GM19463 (cell line): ENCODE measurements at regions not wholly inside any gene's neighbourhood (a gene's known extent, or its start where the extent isn't known, plus 50 kb on each side); places are given as distances from the start of the nearest gene placed in this dataset.

Experiments
- ATAC-seq: cut with Tn5 transposase; IDR thresholded peaks from one replicate; pipeline ENCODE4 v1.9.1; 2021; ENCODE audit warnings: mild to moderate bottlenecking, moderate library complexity; ENCODE audit not compliant: unreplicated experiment

DNA sequence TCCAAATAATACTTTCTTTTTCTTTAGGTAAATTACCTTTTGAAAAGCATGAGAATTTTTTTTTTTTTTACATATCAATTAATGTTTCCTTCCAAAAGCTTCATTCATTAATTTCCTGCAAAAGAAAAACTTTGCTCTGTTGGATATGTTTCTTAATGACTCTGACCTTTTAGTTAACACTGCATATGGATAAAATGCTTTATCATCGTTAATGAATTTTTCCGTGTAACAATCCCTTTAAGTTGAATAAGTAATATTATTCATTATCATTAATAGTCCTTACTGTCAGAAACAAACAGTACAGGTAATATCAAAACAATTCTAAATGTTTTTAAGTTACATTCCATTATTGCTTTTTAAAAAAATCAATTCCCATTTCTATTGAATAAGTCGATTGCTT is 345.1 kb downstream of the SAMD5 start:
- ATAC-seq = no peak

DNA sequence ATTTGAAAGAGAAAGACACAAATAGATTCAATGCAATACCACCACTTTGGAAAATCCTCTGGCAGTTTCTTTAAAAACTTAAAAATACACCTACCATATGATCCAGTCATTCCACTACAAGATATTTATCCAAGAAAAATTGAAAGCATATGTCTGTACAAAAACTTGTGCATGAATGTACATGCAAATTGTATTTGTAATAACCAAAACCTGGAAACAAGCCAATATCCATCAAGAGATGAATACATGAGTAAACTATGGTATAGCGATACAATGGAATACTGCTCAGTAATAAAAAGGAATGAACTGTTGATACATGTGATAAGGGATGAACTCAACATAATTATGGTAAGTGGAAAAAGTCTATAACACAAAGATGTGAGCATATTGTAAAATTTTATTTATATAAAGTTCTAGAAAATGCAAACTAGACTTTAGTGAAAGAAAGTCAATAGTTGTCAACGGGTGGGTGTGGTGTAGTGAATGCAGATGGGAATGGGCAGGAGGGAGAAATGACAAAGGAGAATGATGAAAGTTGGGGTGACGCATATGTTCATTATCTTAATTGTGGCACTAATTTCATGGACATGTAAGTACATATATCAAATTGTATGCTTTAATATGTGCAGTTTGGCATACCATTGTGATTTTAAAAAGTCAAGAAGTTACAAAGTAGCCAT is 347.5 kb downstream of the SAMD5 start:
- ATAC-seq = no peak

DNA sequence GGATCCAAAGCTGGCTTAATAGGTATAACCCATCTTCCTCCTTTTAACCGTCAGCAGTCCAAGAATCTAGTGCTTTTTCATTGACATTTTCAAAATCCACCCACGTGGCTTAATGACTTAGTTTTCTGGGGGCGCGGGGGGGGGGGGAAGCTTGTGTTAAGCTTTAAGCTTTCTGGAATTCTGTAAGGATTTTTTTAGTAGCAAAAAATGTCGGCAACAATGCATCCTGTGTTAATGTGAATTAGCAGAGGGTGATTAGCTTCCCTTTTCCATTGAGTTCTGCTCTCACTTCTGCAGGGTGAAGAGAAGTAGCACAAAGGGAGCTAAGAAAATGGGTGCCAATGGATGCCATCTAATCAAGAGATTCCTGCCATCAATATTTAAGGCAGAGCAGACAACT is 348.2 kb downstream of the SAMD5 start:
- no peak for ATAC-seq

DNA sequence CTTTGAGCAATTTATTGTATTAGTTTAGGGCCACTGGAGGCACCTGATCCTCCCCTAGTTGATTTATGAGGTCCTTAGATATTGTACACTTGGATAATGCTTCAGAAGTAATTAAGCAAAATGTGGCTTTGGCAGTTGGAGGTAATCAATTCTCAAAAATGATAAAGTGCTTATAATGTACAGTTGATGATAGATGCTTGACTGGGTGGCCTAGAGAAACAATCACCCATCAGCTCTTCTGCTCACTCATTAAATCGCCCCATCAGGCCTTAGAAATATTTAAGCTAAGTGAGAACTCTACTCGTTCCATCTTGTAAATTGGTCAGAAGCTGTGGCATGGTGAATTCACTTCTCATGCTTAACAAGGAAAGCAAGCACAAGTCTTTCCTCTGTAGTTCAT is 349.9 kb downstream of the SAMD5 start:
- no peak for ATAC-seq

DNA sequence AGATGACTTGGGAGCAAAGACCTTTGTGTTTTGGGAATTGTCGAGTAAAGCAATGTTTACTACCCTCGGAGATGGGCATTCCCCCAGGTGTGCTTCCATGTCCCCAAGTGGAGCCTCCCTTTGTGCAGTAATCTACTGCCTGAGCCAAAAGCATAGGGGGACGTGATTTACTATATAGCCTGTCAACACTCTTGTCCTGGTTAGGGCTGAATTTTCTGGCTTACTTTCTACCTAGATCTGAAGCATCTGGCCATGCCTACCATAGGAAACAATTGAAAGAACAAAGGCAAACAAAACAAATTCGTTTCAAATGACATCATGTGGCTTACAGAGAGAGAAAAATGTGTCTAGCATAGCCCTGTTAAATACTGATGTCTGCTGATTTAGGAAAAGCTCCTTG is 350.6 kb downstream of the SAMD5 start:
- no peak for ATAC-seq

DNA sequence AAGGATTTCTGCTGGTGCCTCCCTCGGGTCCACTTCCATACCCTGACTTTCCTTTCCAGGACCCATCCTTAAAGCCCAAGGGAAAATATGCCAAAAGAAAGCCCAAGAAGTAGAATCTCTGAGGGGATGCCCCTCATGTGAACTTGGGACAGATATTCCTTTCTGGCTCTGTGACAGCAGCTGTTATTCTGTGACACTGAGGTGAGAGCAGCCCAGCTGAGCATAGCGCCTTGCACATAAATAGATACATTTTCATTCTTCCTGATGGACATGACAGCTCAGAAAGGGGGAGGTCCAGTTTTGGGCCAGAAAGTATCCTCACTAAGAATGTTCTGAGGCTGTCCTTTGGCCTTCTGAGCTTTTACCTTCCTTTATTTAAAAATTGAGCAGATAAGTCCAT is 353.2 kb downstream of the SAMD5 start:
- ATAC-seq = no peak

DNA sequence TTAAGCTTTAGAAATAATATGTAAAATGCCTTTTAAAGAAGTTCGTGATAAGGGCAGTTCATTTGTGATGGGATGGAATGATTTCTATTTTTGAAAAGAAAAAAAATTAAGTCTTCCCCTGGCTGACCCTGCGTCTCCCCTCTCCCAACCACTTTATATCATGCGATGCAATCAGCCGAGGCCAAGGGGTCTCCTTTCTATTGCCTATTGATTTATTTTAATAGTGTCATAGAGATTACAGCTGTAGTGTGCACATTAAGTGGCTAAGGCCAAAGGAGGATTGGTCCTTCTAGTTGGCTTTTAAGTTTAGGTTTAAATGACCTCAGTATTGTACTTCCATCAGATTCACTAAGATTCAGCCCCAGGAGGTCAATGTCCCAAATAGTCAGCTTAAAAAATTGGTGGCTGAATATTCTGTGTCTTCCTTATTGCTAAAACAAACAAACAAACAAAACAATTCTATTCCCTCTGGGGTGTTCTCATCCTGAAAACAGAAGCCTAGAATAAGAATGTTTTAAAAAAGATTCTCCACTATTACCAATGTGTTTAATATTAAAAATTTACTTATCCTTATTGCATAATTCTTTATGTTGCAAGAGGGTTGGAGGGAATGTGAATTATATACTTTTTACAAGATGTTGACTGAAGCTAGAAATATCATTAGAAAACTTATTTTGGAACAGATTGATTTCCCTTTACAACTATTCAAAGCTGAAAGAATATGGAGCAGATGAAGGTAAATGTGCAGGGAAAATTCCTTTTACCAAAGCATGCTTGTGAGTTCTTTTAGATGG is 359.1 kb downstream of the SAMD5 start:
- no peak for ATAC-seq

DNA sequence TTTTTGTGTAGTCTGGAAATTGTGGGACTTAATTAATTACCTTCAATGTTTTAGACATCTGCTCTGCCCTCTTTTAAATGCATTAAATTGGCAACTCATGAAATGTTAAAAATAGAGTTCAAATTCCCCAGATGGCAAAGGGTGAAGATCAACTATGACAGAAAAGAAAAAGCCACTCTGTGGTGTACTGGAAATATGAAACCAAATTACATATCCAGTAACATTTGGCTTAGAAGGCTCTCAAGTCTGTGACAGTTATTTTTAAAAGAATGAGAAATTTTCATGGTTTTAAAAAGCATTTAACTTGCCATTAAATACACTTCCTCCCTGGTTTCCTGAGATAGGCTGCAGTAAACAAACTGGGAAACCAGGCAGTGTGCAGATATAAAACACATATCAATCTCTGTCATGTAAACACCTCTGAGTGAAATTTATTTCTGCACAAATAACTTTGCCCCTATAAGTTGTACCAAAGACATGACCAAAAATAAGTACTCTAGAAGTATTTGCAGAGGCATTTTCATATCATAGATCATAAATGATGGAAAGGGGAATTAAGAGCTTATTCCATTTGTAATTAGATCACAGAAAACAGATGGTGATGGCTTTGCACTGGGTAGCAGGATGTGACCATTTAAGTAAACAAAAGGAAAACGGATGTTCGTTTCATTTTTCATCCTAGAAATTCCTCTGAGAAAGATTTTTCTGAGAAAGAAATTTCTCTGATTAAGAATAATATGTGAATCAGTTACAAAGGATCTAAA is 360.1 kb downstream of the SAMD5 start:
- no peak for ATAC-seq

DNA sequence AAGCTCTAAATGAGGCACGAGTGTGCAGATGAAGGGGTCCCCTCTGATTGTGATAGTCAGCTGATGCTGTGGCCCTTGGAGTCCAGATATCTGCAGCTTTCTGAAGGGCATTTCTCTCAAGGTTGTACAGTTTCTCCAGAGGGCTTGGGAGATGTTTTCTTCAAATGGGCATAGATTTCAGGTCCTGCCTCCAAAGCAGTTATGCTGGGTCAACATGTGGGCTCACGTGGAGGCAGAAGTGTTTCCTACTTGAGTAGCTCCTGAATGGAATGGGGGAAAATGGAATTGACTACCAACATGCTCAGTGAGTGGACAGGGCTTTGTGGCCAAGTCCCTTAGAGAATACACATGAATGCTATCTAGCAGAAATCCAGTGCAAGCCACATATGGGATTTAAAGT is 360.7 kb downstream of the SAMD5 start:
- ATAC-seq = no peak

DNA sequence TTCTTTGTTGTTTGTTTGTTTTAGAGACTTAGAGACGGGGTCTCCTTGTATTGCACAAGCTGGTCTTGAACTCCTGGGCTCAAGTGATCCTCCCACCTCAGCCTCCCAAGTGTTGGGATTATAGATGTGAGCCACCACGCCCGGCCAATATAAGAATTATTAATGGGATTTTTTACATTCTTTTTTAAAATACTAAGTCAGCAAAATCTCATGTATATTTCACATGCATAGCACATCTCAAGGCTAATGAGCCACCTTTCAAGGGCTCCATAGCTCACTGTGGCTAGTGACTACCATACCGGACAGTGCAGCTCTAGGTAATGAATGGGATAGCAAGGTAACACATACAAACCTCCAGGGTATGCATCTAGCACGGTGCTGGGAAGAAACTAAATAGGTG is 361.4 kb downstream of the SAMD5 start:
- ATAC-seq = no peak

DNA sequence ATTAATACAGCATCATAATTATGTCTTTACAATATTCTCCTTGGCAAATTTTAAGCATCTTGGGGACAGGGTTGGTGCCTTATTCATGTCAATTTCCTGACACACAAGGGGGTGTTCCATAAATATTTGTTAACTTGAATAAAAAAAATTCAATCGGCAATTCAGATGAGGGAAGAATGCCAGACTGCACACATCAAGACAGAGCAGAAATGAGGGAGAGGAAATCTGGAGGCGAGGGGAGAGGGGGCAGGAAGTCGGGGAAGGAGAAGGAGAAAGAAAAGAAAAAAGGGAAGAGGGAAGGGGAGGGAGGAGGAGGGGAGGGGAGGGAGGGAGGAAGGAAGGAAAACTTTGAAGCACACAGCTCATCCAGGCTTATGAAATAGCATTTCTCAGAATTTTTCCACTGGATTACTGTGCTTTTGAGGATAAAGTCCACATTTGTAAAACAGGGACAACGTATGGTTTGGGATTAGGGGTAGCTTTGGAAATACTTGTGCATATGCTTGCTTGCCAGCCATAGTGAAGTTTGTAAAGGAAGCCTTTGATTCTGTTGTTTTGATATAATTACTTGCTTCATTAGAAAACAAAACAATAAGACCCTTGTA is 362.1 kb downstream of the SAMD5 start:
- no peak for ATAC-seq

DNA sequence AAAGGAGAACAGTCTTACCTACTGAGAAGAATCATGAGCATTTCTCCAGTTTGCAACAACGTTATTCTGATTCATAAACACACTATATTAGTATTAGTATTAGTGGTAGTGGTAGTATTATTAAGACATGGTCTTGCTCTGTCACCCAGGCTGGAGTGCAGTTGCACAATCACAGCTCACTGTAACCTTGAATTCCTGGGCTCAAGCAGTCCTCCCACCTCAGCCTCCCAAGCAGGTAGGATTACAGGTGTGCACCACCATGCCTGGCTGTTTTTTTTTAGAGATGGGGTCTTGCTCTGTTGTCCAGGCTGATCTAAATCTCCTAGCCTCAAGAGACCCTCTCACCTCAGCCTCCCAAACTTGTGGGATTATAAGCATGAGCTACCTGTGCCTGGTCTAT is 363.5 kb downstream of the SAMD5 start:
- ATAC-seq = no peak

DNA sequence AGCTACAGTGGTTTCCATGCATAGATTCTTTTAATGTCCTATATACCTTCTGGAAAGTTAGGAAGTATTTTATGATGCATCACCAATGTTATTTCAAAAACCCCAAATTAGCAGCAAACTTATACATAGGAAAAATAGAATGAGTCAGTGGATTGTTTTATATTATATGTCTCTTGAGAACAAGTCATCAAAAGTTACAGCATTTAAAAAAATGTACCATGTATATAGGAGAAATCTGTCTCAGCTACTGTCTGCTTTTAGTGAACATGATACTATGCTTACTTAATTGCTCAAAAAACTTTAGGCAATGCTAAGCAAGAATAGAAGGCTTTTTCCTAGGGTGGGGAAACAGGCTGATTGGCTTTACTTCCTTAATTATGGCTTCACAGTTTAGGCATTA is 365.3 kb downstream of the SAMD5 start:
- no peak for ATAC-seq

DNA sequence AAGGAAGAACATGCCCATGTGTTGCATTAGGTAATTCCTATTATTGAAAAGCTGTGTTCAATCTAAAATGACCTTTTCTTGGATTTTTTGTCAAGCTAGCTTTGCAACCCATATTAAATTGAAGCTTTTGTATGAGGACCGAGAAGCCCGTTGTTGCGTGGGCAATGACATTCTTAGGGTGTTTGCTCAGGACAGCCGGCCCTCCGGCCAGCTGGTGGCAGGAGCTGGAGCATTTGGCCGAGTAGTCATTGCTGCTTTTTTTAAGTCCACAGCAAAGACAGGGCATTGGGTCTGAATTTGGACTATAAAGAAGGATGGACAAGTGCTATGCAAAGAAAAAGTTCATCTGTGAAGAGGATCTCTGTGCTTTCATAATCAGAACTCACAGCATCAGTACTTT is 365.8 kb downstream of the SAMD5 start:
- no peak for ATAC-seq

DNA sequence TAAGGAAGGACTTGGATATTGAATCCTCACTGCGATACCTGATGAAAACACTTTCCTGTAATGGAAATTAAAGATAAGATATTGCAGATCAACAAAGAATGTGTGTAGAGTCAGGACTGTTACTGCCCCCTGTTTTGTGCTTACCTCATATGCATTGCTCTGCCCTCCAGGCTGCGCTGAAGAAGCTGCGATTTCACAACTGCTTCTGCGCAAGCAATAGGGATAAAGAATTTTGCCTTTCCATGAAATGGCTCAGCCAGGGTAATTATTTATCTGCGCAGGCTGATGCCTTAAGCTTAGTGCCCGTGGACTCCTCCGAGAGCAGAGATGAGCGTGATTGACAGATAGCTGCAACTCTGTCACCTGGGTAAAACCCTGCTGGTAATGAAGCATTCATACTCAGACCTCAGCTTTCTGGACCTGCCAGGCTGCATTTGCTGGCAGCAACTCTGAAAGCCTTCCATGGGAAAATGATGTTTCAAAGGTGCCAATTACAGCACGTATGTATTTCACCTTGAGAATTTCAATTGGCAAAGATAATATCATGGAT is 370.6 kb downstream of the SAMD5 start:
- ATAC-seq = no peak

DNA sequence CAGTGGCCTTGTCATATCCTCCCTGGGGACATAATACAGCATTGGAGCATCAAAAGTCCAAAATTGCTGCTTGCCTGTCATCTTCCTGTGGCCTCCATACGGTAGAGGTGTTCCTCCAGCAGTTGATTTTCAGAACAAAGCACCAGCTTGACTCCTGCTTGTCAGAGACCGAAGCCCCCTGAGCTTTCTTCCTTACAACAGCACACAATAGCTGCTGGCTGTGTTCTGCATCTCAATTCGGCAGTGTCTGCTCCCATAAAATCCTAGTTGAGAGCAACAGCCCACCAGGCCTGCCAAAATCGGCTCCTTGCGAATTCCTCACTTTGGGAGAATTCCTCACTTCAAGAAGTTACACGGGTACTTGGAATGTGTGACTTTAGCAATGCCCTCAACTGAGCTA is 372.9 kb downstream of the SAMD5 start:
- ATAC-seq = no peak

DNA sequence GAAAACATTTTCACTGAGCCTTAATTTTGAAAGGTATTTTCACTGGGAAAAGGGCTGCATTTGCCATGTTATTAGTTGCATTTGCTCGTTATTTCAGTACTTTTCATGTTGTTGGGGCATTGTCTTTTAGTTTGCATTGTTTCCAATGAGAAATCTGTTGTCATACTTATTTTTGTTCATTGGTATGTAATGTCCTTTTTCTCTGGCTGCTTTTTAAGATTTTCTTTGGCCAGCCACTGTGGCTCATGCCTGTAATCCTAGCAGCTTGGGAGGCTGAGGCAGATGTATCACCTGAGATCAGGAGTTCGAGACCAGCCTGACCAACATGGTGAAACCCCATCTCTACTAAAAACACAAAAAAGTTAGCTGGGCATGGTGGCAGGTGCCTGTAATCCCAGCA is 379.9 kb downstream of the SAMD5 start:
- ATAC-seq = no peak

DNA sequence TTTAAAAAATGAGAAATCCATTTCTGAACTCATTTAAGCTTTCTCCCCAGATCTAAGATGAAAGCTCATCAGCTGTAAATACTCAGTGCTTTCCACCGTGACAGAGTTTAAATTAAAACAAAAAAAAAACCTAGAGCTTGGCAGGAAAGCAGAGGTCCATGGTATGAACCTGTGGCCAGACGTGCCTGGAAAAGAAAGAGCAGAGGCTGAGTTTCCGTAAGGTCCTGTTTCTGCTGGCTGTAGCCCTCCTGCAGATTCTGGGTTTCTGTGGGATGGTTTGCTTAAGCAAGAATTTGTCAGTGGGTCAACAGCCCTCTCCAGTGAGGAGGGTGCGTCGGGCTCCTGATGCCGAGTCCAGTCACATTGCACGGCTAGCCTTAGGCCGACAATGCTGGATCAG is 383.2 kb downstream of the SAMD5 start:
- ATAC-seq = no peak

DNA sequence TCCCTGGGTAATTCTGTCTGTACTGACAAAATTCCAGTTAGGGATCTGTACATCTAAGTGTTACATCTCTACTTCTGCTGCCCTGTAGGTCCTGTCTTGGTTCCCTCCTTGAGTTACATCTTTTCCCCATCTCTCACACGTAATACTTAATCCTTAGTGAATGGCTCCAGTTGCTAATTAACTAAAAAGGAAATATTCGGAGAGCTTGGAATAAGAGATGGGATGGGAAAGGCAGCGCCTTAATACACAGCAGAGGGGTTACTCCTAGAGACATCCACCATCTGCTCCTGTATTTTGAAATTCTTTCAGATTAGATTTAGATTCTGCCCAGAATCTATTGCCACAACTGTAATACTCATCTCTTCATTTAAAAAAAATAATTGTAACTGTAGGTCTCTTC is 384.0 kb downstream of the SAMD5 start:
- no peak for ATAC-seq

DNA sequence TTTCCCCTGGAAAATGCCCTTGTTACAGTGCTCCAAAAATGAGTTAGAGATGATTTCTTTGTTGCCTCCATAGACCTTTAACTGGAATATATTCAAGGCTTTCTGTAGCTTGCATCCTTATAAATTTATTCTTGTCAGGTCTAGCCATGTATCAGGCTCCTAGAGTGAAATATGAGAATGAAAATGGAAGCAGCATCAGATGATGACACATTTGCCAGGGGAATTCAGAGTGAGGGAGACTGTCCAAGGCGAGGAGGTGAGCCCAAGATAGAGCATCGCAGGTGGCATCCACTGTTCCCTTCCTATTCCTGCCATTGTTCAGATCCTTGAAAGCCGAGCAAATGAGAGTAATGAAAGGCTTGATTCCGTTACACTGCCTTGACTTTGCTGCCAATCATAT is 386.8 kb downstream of the SAMD5 start:
- no peak for ATAC-seq

DNA sequence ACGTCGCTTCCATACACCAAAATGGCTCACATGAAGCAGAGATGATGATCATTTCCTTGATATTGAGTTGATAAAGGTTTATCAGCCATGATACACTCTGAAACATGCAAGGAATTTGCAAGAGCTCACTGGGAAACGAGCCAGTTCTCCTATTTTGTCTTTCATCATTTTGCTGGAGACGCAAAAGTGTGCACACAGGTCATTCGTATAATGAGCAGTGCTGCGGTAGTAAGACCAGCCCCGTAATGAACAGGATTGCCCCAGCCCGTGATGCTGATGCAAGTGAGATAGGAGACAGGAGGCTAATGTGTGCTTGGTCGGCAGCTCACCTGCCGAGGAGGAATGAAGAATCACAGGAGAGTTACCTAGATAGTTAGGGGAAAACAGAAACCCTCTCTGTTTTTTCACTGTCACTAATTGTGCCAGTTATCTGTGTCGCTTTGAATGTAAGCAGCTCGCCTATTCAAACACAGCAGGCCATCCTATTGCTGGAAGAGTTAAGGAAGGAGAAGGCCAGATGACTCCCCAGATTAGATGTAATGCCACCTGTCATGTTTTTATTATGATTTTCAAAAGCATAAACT is 391.8 kb downstream of the SAMD5 start:
- no peak for ATAC-seq
